Cardiac fibroblast (primary cell): ENCODE measurements at regions not wholly inside any gene's neighbourhood (a gene's known extent, or its start where the extent isn't known, plus 50 kb on each side); places are given as distances from the start of the nearest gene placed in this dataset.

ENCODE experiments used
- DNase-seq, 2 donors: peaks; one replicate each; pipeline versions ENCODE4 v3.0.0 to v3.0.0-alpha.2; 2010; ENCODE audit warnings: low read depth in 2 of 2
- H3K4me3 ChIP-seq, 2 donors: replicated peaks in 1 of 2; 1 replicate in 1 of 2; 2 replicates in 1 of 2; pipeline ENCODE4 v1.5.1; 2011; ENCODE audit warnings: low read depth in 2 of 2, low read length in 2 of 2, mild to moderate bottlenecking in 2 of 2, moderate library complexity in 1 of 2
- TF ChIP-seq, protein P1 (sequence below): IDR thresholded peaks from one replicate; pipeline ENCODE4 v1.5.1; 2011; ENCODE audit warnings: low read depth, mild to moderate bottlenecking, low read length, inconsistent platforms

DNA sequence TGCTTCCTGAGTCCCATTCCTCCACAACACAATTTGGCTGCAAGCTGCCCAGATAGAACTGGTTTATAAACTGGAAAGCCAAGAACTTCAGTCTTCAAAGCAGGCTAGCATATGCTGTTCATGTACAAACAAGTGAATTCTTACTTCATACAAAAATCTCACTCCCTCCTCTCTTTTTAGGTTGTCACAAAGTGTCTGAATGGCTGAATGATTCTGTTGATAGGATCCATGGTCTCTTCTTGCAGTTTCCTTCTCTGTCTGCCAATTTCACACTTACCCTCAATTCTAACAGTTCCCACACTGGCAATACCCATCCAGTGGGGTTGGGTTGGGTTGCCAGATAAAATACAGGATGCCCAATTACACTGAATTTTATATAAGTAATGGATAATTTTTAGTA, 363.5 kb downstream of the DEPDC1B start:
- TF ChIP-seq, protein P1, sequence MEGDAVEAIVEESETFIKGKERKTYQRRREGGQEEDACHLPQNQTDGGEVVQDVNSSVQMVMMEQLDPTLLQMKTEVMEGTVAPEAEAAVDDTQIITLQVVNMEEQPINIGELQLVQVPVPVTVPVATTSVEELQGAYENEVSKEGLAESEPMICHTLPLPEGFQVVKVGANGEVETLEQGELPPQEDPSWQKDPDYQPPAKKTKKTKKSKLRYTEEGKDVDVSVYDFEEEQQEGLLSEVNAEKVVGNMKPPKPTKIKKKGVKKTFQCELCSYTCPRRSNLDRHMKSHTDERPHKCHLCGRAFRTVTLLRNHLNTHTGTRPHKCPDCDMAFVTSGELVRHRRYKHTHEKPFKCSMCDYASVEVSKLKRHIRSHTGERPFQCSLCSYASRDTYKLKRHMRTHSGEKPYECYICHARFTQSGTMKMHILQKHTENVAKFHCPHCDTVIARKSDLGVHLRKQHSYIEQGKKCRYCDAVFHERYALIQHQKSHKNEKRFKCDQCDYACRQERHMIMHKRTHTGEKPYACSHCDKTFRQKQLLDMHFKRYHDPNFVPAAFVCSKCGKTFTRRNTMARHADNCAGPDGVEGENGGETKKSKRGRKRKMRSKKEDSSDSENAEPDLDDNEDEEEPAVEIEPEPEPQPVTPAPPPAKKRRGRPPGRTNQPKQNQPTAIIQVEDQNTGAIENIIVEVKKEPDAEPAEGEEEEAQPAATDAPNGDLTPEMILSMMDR, result no peak
- DNase-seq, result no peak
- H3K4me3 ChIP-seq, result no peak overlapping the region

DNA sequence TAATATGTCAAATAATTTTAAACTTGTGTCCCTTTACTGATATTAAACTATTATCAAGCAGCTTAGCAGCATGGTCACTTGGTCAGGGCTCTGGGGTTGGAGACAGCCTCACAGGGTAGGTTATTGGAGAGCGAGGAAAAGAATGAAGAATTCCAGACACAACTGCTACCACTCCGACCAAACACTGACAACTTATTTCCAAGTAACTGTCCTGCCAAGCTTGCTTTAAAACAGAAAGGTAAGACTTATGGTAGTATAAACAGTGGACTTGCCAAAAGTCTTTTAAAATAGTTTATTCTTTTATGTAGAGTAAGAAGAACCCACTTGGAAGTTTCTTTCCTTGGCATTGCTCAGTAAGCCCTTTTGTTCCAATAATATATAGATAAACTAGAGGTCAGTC, 364.1 kb downstream of the DEPDC1B start:
- no peak for DNase-seq
- TF ChIP-seq, protein P1, result no peak
- no peak overlapping the region for H3K4me3 ChIP-seq

DNA sequence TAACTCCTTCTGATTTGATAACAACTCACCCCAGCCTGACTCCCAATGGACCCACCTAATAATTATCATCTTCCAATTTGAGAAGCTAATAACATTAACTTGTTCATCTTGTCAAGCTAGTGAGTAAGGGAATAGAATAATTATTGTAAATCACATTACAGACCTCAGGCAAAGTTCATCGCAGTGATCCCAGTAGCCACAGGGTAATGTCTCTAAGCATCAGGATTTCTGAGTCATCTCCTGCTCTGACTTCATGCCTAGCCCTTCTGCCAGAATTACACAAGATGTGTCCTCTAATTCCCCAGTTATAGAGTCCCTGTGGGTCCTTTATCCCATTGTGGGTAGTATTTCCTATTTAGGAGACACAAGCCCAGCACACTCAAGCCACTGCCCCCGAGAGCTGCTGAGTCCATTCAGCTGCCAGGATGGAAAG, 365.7 kb downstream of the DEPDC1B start:
- TF ChIP-seq, protein P1, result no peak
- DNase-seq, result peak; percentile 32 to 37
- no peak overlapping the region for H3K4me3 ChIP-seq

DNA sequence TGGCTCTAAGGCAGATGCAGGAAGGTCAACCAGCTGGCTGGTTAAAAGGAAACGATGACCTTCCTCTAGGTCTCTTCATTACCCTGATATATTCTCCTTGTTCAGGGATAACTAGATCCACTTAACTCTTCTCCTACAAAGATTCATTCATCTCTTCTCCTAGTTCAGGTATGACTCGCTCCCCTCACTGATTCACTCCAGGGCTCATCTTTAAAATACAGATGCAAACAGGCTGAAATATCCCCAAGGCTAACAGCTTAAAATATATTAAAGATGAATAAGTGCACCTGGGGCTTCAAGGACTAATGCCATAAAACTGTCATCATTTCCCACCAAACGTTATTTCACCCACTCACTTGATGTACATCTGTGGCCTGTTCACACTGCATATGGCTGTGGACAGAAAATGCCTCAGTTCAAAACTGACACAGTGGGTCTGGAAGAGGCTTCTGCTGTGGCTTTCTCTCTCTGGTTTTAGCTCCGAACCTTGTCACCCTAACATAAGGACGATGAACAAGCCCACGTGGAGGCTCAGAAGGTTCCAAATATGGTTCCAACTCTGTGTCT, 366.9 kb downstream of the DEPDC1B start:
- no peak overlapping the region for H3K4me3 ChIP-seq
- TF ChIP-seq, protein P1, result no peak
- DNase-seq, result no peak

DNA sequence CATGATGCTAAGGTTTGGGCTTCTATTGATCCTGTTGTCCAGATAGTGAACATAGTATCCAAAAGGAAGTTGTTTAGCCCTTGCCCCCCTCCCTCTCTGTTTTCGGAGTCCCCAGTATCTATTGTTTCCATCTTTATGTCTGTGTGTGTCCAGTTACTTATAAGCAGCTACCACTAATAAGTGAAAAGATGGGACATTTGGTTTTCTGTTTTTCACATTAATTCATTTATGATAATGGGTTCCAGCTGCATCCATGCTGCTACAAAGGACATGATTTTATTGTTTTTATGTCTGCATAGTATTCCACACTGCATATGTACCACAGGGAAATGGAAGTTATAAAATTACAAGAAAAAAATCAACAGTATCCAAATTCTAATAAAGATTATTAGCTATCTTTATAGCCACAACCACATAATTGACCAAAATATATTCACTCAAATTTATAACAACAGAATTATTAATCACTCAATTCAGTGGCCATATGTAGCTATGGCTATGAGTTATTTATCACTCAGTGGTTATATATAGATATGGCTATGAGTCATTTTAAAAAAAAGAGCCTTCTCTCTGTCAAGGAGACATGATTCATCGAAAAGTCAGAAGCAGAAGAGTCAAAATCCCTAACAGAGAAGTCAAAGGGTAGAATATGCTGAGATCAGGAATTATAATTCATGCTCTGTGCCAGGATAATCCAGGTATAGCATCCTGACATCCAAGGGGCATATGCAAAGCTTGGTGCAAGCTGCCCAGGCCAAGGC, 367.5 kb downstream of the DEPDC1B start:
- TF ChIP-seq, protein P1, result no peak
- peak in 1 of 2 donors; percentile 32 for DNase-seq
- H3K4me3 ChIP-seq, result no peak overlapping the region

DNA sequence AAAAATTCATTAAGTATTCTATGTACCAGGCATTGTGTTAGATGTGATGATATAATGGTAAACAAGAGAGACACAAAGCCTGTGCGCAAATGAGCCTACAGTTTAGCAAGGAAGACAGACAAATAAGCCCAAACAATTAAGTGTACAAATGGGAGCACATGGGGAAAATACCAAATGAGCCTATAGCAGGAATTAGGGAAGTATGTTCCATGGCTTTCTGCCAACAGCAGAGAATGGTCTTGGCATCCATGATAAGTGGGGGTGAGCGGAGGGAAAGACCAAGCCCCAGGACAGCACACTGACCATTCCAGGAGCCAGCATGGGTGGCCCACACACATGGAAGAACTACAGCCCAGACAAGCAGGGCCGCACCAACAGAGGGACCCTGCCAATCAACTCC, 369.7 kb downstream of the DEPDC1B start:
- DNase-seq, result no peak
- TF ChIP-seq, protein P1, result no peak

More for the DNA sequence above, 369.7 kb downstream of the DEPDC1B start:
- no peak overlapping the region for H3K4me3 ChIP-seq
